ENCODE measurements at regions not wholly inside any gene's neighbourhood (a gene's known extent, or its start where the extent isn't known, plus 50 kb on each side); places are given as distances from the start of the nearest gene placed in this dataset.
A peak's percentile ranks its signal among the peaks of the same experiment; 100 is the strongest.

- Histone ChIP-seq H3K27me3 (no peaks in the 10 kb centered on the region), H3K36me3 (no peaks in the 10 kb centered on the region), H3K9me3 (no peaks in the 10 kb centered on the region), H3K27ac (no peak overlapping the region), H3K4me1 (peaks cover 0 to 20% (median 6%) of the 10 kb centered on the region in 12 donors), H3K4me3 (no peak overlapping the region)
- ATAC-seq = no peak
- intact Hi-C loops (cut with DNase I) = loop anchor here in 2 of 10 donors (5.0 to 10.0 kb wide), 3 partner anchors 42 to 215 kb away; no protein-coding TSS in a partner anchor
- no peak for TF ChIP-seq CTCF (IDR thresholded peaks at IDR 0.05)
- no peak for TF ChIP-seq POLR2A (IDR thresholded peaks at IDR 0.05)
- DNase-seq = no peak
- 86 to 97% (median 89%) methylated on average over 5 of the region's 5 CpGs for WGBS, 4 donors
Measured at GRCh38 chr7:36079446-36080025, 73.5 kb upstream of the EEPD1 start.

GRCh38 chr7:36080843-36081242, 72.2 kb upstream of the EEPD1 start:
- peaks cover 0 to 17% (median 5%) of the 10 kb centered on the region in 12 donors for H3K4me1 ChIP-seq
- ATAC-seq (no peak), DNase-seq (no peak)
- no peak for TF ChIP-seq POLR2A (IDR thresholded peaks at IDR 0.05)
- no peaks in the 10 kb centered on the region for H3K9me3 ChIP-seq
- H3K27me3 ChIP-seq = no peaks in the 10 kb centered on the region
- no peaks in the 10 kb centered on the region for H3K36me3 ChIP-seq
- WGBS, 4 donors = 88 to 96% (median 91%) methylated on average over 5 of the region's 5 CpGs
- intact Hi-C loops (cut with DNase I) = loop anchor here in 2 of 10 donors (10.0 kb wide), 1 partner anchor 214 kb away; no protein-coding TSS in a partner anchor
- no peak overlapping the region for H3K27ac ChIP-seq
- no peak overlapping the region for H3K4me3 ChIP-seq

- Histone ChIP-seq H3K4me3 (no peak overlapping the region), H3K9me3 (no peaks in the 10 kb centered on the region), H3K36me3 (no peaks in the 10 kb centered on the region), H3K27ac (no peak overlapping the region), H3K27me3 (no peaks in the 10 kb centered on the region), H3K4me1 (peaks cover 0 to 7% (median 1%) of the 10 kb centered on the region in 12 donors)
- DNase-seq (no peak), ATAC-seq (peak in 1 of 4 donors; percentile 18)
- WGBS, 4 donors = 51 to 79% (median 73%) methylated on average over 4 of the region's 4 CpGs
- no peak for TF ChIP-seq POLR2A (IDR thresholded peaks at IDR 0.05)
- no peak for TF ChIP-seq CTCF (IDR thresholded peaks at IDR 0.05)
- intact Hi-C loops (cut with DNase I) = loop anchor here in 2 of 10 donors (10.0 kb wide), 1 partner anchor 213 kb away; no protein-coding TSS in a partner anchor
Measured at GRCh38 chr7:36082216-36082615, 70.8 kb upstream of the EEPD1 start.

- no peak for DNase-seq
- H3K27me3 ChIP-seq = no peaks in the 10 kb centered on the region
- ATAC-seq = no peak
- no peak overlapping the region for H3K4me3 ChIP-seq
- no peak for TF ChIP-seq CTCF (IDR thresholded peaks at IDR 0.05)
- no peak for TF ChIP-seq POLR2A (IDR thresholded peaks at IDR 0.05)
- intact Hi-C loops (cut with DNase I) = loop anchor here in 2 of 10 donors (10.0 kb wide), 1 partner anchor 212 kb away; no protein-coding TSS in a partner anchor
- no peaks in the 10 kb centered on the region for H3K9me3 ChIP-seq
- H3K27ac ChIP-seq = no peak overlapping the region
- H3K4me1 ChIP-seq = peaks cover 0 to 7% (median 1%) of the 10 kb centered on the region in 12 donors
- WGBS, 4 donors = 89 to 94% (median 93%) methylated on average over 5 of the region's 5 CpGs
- no peaks in the 10 kb centered on the region for H3K36me3 ChIP-seq
Measured at GRCh38 chr7:36082910-36083309, 70.1 kb upstream of the EEPD1 start.

All from heart left ventricle (tissue), 16 donors.